ENCODE measurements at regions not wholly inside any gene's neighbourhood (a gene's known extent, or its start where the extent isn't known, plus 50 kb on each side); places are given as distances from the start of the nearest gene placed in this dataset.

- intact Hi-C loops (cut with DNase I), result no loop called here
- DNase-seq (ENCODE audit: low spot score) (no peak), ATAC-seq (no peak)
These were observed 198.4 kb upstream of the NTM start for GRCh38 chr11:131172011-131172410.

- no peak for DNase-seq (ENCODE audit: low spot score)
- intact Hi-C loops (cut with DNase I), result no loop called here
- no peak for ATAC-seq
These were observed 192.4 kb upstream of the NTM start for GRCh38 chr11:131178020-131178419.

- intact Hi-C loops (cut with DNase I), result no loop called here
- no peak for ATAC-seq
- no peak for DNase-seq (ENCODE audit: low spot score)
These were observed 191.8 kb upstream of the NTM start for GRCh38 chr11:131178596-131178995.

GRCh38 chr11:131179836-131180235 is 190.6 kb upstream of the NTM start:
- intact Hi-C loops (cut with DNase I), result no loop called here
- no peak for DNase-seq (ENCODE audit: low spot score)
- no peak for ATAC-seq

GRCh38 chr11:131185915-131186314 is 184.5 kb upstream of the NTM start:
- ATAC-seq (no peak), DNase-seq (ENCODE audit: low spot score) (no peak)
- intact Hi-C loops (cut with DNase I), result no loop called here

GRCh38 chr11:131186629-131187101 is 183.8 kb upstream of the NTM start:
- ATAC-seq (no peak), DNase-seq (ENCODE audit: low spot score) (no peak)
- intact Hi-C loops (cut with DNase I), result no loop called here

- DNase-seq (ENCODE audit: low spot score), result no peak
- intact Hi-C loops (cut with DNase I), result no loop called here
- no peak for ATAC-seq
These were observed 180.0 kb upstream of the NTM start for GRCh38 chr11:131190446-131190845.

GRCh38 chr11:131191606-131192005 is 178.8 kb upstream of the NTM start:
- DNase-seq (ENCODE audit: low spot score) (no peak), ATAC-seq (no peak)
- intact Hi-C loops (cut with DNase I), result no loop called here

GRCh38 chr11:131192628-131193027 is 177.8 kb upstream of the NTM start:
- intact Hi-C loops (cut with DNase I), result no loop called here
- ATAC-seq, result no peak
- DNase-seq (ENCODE audit: low spot score), result no peak

- ATAC-seq (no peak), DNase-seq (ENCODE audit: low spot score) (no peak)
- intact Hi-C loops (cut with DNase I), result no loop called here
These were observed 177.3 kb upstream of the NTM start for GRCh38 chr11:131193031-131193501.

- DNase-seq (ENCODE audit: low spot score) (no peak), ATAC-seq (no peak)
- intact Hi-C loops (cut with DNase I), result no loop called here
These were observed 175.7 kb upstream of the NTM start for GRCh38 chr11:131194726-131195125.

GRCh38 chr11:131195661-131196517 is 174.5 kb upstream of the NTM start:
- ATAC-seq (peak; percentile 59), DNase-seq (ENCODE audit: low spot score) (no peak)
- intact Hi-C loops (cut with DNase I), result no loop called here

GRCh38 chr11:131198161-131199014 is 172.0 kb upstream of the NTM start:
- ATAC-seq (no peak), DNase-seq (ENCODE audit: low spot score) (no peak)
- intact Hi-C loops (cut with DNase I), result no loop called here

- DNase-seq (ENCODE audit: low spot score) (no peak), ATAC-seq (no peak)
- intact Hi-C loops (cut with DNase I), result no loop called here
These were observed 171.5 kb upstream of the NTM start for GRCh38 chr11:131199015-131199280.

- intact Hi-C loops (cut with DNase I), result no loop called here
These were observed 168.7 kb upstream of the NTM start for GRCh38 chr11:131201674-131202073.

GRCh38 chr11:131203040-131203439 is 167.4 kb upstream of the NTM start:
- intact Hi-C loops (cut with DNase I), result no loop called here
- ATAC-seq (no peak), DNase-seq (ENCODE audit: low spot score) (no peak)

More at GRCh38 chr11:131201674-131202073, 168.7 kb upstream of the NTM start:
- DNase-seq (ENCODE audit: low spot score) (no peak), ATAC-seq (no peak)

- intact Hi-C loops (cut with DNase I), result no loop called here
- ATAC-seq, result no peak
- DNase-seq (ENCODE audit: low spot score), result no peak
These were observed 166.1 kb upstream of the NTM start for GRCh38 chr11:131204282-131204681.

- DNase-seq (ENCODE audit: low spot score) (no peak), ATAC-seq (no peak)
- intact Hi-C loops (cut with DNase I), result no loop called here
These were observed 165.5 kb upstream of the NTM start for GRCh38 chr11:131204765-131205380.

- intact Hi-C loops (cut with DNase I), result no loop called here
- ATAC-seq (no peak), DNase-seq (ENCODE audit: low spot score) (no peak)
These were observed 163.7 kb upstream of the NTM start for GRCh38 chr11:131206671-131207070.

- DNase-seq (ENCODE audit: low spot score) (no peak), ATAC-seq (no peak)
- intact Hi-C loops (cut with DNase I), result no loop called here
These were observed 162.5 kb upstream of the NTM start for GRCh38 chr11:131207901-131208300.

Measured in sciatic nerve (tissue), 2 donors.